ENCODE measurements at regions not wholly inside any gene's neighbourhood (a gene's known extent, or its start where the extent isn't known, plus 50 kb on each side); places are given as distances from the start of the nearest gene placed in this dataset.

- Histone ChIP-seq H3K27ac (ENCODE audit: low read depth in 1 of 2, low read length in 1 of 2) (no peak overlapping the region), H3K9me3 (ENCODE audit: control insufficient read depth in 4 of 4, insufficient read depth in 3 of 4, low read length in 3 of 4) (no peaks in the 10 kb centered on the region), H3K9ac (ENCODE audit: insufficient read depth in 1 of 2, low read length in 2 of 2) (no peak overlapping the region), H3K27me3 (ENCODE audit: control insufficient read depth in 3 of 3, insufficient read depth in 3 of 3, low read length in 2 of 3) (no peaks in the 10 kb centered on the region), H3K36me3 (ENCODE audit: control insufficient read depth in 4 of 4, insufficient read depth in 4 of 4, low read length in 4 of 4) (no peaks in the 10 kb centered on the region), H3K4me3 (no peak overlapping the region), H3K4me1 (ENCODE audit: control insufficient read depth in 5 of 5, insufficient read depth in 5 of 5, low read length in 5 of 5) (peaks cover 0 to 7% (median 0%) of the 10 kb centered on the region in 5 donors)
- 33 to 45% methylated on average over 7 of the region's 7 CpGs for WGBS, 2 donors
- TF ChIP-seq, protein P1, sequence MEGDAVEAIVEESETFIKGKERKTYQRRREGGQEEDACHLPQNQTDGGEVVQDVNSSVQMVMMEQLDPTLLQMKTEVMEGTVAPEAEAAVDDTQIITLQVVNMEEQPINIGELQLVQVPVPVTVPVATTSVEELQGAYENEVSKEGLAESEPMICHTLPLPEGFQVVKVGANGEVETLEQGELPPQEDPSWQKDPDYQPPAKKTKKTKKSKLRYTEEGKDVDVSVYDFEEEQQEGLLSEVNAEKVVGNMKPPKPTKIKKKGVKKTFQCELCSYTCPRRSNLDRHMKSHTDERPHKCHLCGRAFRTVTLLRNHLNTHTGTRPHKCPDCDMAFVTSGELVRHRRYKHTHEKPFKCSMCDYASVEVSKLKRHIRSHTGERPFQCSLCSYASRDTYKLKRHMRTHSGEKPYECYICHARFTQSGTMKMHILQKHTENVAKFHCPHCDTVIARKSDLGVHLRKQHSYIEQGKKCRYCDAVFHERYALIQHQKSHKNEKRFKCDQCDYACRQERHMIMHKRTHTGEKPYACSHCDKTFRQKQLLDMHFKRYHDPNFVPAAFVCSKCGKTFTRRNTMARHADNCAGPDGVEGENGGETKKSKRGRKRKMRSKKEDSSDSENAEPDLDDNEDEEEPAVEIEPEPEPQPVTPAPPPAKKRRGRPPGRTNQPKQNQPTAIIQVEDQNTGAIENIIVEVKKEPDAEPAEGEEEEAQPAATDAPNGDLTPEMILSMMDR (IDR thresholded peaks at IDR 0.05; ENCODE audit: control extremely low read depth, extremely low read depth), result no peak
- ATAC-seq (ENCODE audit: insufficient read depth, low FRiP score) (no peak), DNase-seq (peak in 1 of 3 donors; percentile 17)
These were observed 167.4 kb downstream of the C1D start for GRCh38 chr2:67895227-67895941.

DNA sequence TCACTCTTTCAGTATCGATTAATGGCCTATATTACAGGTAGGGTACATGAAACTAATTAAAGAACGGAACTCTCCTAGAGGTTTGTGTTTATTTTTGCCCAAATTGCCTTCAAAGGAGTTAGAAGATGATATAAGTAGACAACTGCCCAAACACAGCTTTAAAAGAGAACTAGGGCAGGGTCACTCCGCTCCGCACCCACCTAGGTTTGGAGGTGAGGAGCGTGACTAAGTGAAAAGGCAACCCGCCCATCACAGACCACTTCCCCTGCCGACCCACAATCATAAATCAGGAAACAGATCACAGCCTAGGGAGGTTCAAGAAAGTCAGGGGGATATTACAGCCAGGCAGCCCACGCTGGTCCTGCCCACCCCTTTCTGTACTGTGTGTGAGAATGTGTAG lies 166.7 kb downstream of the C1D start:
- Histone ChIP-seq H3K4me3 (no peak overlapping the region), H3K27me3 (ENCODE audit: control insufficient read depth in 3 of 3, insufficient read depth in 3 of 3, low read length in 2 of 3) (no peaks in the 10 kb centered on the region), H3K4me1 (ENCODE audit: control insufficient read depth in 5 of 5, insufficient read depth in 5 of 5, low read length in 5 of 5) (peaks cover 0 to 7% (median 0%) of the 10 kb centered on the region in 5 donors), H3K36me3 (ENCODE audit: control insufficient read depth in 4 of 4, insufficient read depth in 4 of 4, low read length in 4 of 4) (no peaks in the 10 kb centered on the region), H3K27ac (ENCODE audit: low read depth in 1 of 2, low read length in 1 of 2) (no peak overlapping the region), H3K9me3 (ENCODE audit: control insufficient read depth in 4 of 4, insufficient read depth in 3 of 4, low read length in 3 of 4) (no peaks in the 10 kb centered on the region), H3K9ac (ENCODE audit: insufficient read depth in 1 of 2, low read length in 2 of 2) (no peak overlapping the region)
- WGBS, 2 donors, result 43 to 73% methylated on average over 8 of the region's 8 CpGs
- TF ChIP-seq, protein P1 (IDR thresholded peaks at IDR 0.05; ENCODE audit: control extremely low read depth, extremely low read depth), result no peak
- ATAC-seq (ENCODE audit: insufficient read depth, low FRiP score) (no peak), DNase-seq (no peak)

- TF ChIP-seq, protein P1 (IDR thresholded peaks at IDR 0.05; ENCODE audit: control extremely low read depth, extremely low read depth), result no peak
- DNase-seq, result no peak
- H3K9ac ChIP-seq (ENCODE audit: insufficient read depth in 1 of 2, low read length in 2 of 2), result no peak overlapping the region
- H3K27me3 ChIP-seq (ENCODE audit: control insufficient read depth in 3 of 3, insufficient read depth in 3 of 3, low read length in 2 of 3), result no peaks in the 10 kb centered on the region
- no peaks in the 10 kb centered on the region for H3K9me3 ChIP-seq (ENCODE audit: control insufficient read depth in 4 of 4, insufficient read depth in 3 of 4, low read length in 3 of 4)
- H3K4me3 ChIP-seq, result no peak overlapping the region
- 53 to 64% methylated on average over 2 of the region's 2 CpGs for WGBS, 2 donors
- no peak overlapping the region for H3K27ac ChIP-seq (ENCODE audit: low read depth in 1 of 2, low read length in 1 of 2)
- no peak for ATAC-seq (ENCODE audit: insufficient read depth, low FRiP score)
- no peaks in the 10 kb centered on the region for H3K36me3 ChIP-seq (ENCODE audit: control insufficient read depth in 4 of 4, insufficient read depth in 4 of 4, low read length in 4 of 4)
- peaks cover 0 to 7% (median 0%) of the 10 kb centered on the region in 5 donors for H3K4me1 ChIP-seq (ENCODE audit: control insufficient read depth in 5 of 5, insufficient read depth in 5 of 5, low read length in 5 of 5)
These were observed 166.3 kb downstream of the C1D start for GRCh38 chr2:67896476-67896875.

GRCh38 chr2:67898595-67898994 lies 164.2 kb downstream of the C1D start:
- Histone ChIP-seq H3K27me3 (ENCODE audit: control insufficient read depth in 3 of 3, insufficient read depth in 3 of 3, low read length in 2 of 3) (no peaks in the 10 kb centered on the region), H3K9ac (ENCODE audit: insufficient read depth in 1 of 2, low read length in 2 of 2) (no peak overlapping the region), H3K36me3 (ENCODE audit: control insufficient read depth in 4 of 4, insufficient read depth in 4 of 4, low read length in 4 of 4) (no peaks in the 10 kb centered on the region), H3K4me1 (ENCODE audit: control insufficient read depth in 5 of 5, insufficient read depth in 5 of 5, low read length in 5 of 5) (peaks cover 0 to 4% (median 0%) of the 10 kb centered on the region in 5 donors), H3K9me3 (ENCODE audit: control insufficient read depth in 4 of 4, insufficient read depth in 3 of 4, low read length in 3 of 4) (no peaks in the 10 kb centered on the region), H3K4me3 (no peak overlapping the region), H3K27ac (ENCODE audit: low read depth in 1 of 2, low read length in 1 of 2) (no peak overlapping the region)
- TF ChIP-seq, protein P1 (IDR thresholded peaks at IDR 0.05; ENCODE audit: control extremely low read depth, extremely low read depth), result no peak
- no peak for DNase-seq
- no peak for ATAC-seq (ENCODE audit: insufficient read depth, low FRiP score)
- 87 to 93% methylated on average over 4 of the region's 4 CpGs for WGBS, 2 donors
